ENCODE measurements at regions not wholly inside any gene's neighbourhood (a gene's known extent, or its start where the extent isn't known, plus 50 kb on each side); places are given as distances from the start of the nearest gene placed in this dataset.
"Not testable (repeated sequence)": the region's sequence is repeated elsewhere in the genome, so short reads cannot be mapped to it uniquely, and the experiment has no call there.

GRCh38 chr18:28729321-28729720 is 552.4 kb upstream of the CDH2 start:
- Histone ChIP-seq H3K36me3 (ENCODE audit: control insufficient read depth in 2 of 2, extremely low read depth in 1 of 2, insufficient read depth in 2 of 2, low read length in 2 of 2) (no peaks in the 10 kb centered on the region), H3K4me1 (ENCODE audit: control insufficient read depth, extremely low read depth, insufficient read depth, low read length) (peaks cover 2% of the 10 kb centered on the region), H3K4me2 (ENCODE audit: control insufficient read depth, extremely low read depth, insufficient read depth, low read depth, low read length) (no peak overlapping the region), H3K79me2 (ENCODE audit: control insufficient read depth, insufficient read depth, low read length) (no peaks in the 10 kb centered on the region), H3K9me1 (ENCODE audit: control insufficient read depth, extremely low read depth, insufficient read depth, low read length) (no peaks in the 10 kb centered on the region), H3K9me3 (ENCODE audit: control insufficient read depth, low read depth, low read length) (no peaks in the 10 kb centered on the region), H3K27ac (ENCODE audit: control insufficient read depth, insufficient read depth, low read length) (no peak overlapping the region), H3K9ac (ENCODE audit: control insufficient read depth, extremely low read depth, insufficient read depth, low read length) (no peak overlapping the region), H2AFZ (ENCODE audit: control insufficient read depth, low read length) (no peak overlapping the region), H3K27me3 (ENCODE audit: control insufficient read depth, extremely low read depth, insufficient read depth, low read length) (no peaks in the 10 kb centered on the region), H3K4me3 (ENCODE audit: control insufficient read depth in 2 of 3, extremely low read depth in 1 of 3, insufficient read depth in 2 of 3, low read depth in 1 of 3, low read length in 3 of 3) (no peak overlapping the region), H4K20me1 (ENCODE audit: control insufficient read depth, extremely low read depth, insufficient read depth, low read length) (no peaks in the 10 kb centered on the region)
- no peak for DNase-seq (ENCODE audit: low read depth, low spot score)
- dilution Hi-C loops (cut with MboI; ENCODE audit: extremely low pct_ligation_motif_present, low sequenced_read_pairs), result no loop called here
- no peak for TF ChIP-seq EZH2 (IDR thresholded peaks at IDR 0.05; ENCODE audit: low read length)
- TF ChIP-seq CTCF (optimal IDR thresholded peaks at IDR 0.05 in 1 of 3, IDR thresholded peaks at IDR 0.05 in 1 of 3, conservative IDR thresholded peaks at IDR 0.05 in 1 of 3; ENCODE audit: extremely low read depth in 1 of 3, insufficient read depth in 2 of 3, low read length in 3 of 3), result no peak
- FAIRE-seq, result no peak

- Histone ChIP-seq H3K27ac (ENCODE audit: control insufficient read depth, insufficient read depth, low read length) (no peak overlapping the region), H3K4me2 (ENCODE audit: control insufficient read depth, extremely low read depth, insufficient read depth, low read depth, low read length) (no peak overlapping the region), H3K36me3 (ENCODE audit: control insufficient read depth in 2 of 2, extremely low read depth in 1 of 2, insufficient read depth in 2 of 2, low read length in 2 of 2) (no peaks in the 10 kb centered on the region), H3K4me3 (ENCODE audit: control insufficient read depth in 2 of 3, extremely low read depth in 1 of 3, insufficient read depth in 2 of 3, low read depth in 1 of 3, low read length in 3 of 3) (no peak overlapping the region), H3K79me2 (ENCODE audit: control insufficient read depth, insufficient read depth, low read length) (no peaks in the 10 kb centered on the region), H4K20me1 (ENCODE audit: control insufficient read depth, extremely low read depth, insufficient read depth, low read length) (no peaks in the 10 kb centered on the region), H3K27me3 (ENCODE audit: control insufficient read depth, extremely low read depth, insufficient read depth, low read length) (no peaks in the 10 kb centered on the region), H3K9me1 (ENCODE audit: control insufficient read depth, extremely low read depth, insufficient read depth, low read length) (no peaks in the 10 kb centered on the region), H3K4me1 (ENCODE audit: control insufficient read depth, extremely low read depth, insufficient read depth, low read length) (peaks cover 2% of the 10 kb centered on the region), H2AFZ (ENCODE audit: control insufficient read depth, low read length) (no peak overlapping the region), H3K9ac (ENCODE audit: control insufficient read depth, extremely low read depth, insufficient read depth, low read length) (no peak overlapping the region), H3K9me3 (ENCODE audit: control insufficient read depth, low read depth, low read length) (no peaks in the 10 kb centered on the region)
- TF ChIP-seq CTCF (optimal IDR thresholded peaks at IDR 0.05 in 1 of 3, IDR thresholded peaks at IDR 0.05 in 1 of 3, conservative IDR thresholded peaks at IDR 0.05 in 1 of 3; ENCODE audit: extremely low read depth in 1 of 3, insufficient read depth in 2 of 3, low read length in 3 of 3), result no peak
- TF ChIP-seq EZH2 (IDR thresholded peaks at IDR 0.05; ENCODE audit: low read length), result no peak
- dilution Hi-C loops (cut with MboI; ENCODE audit: extremely low pct_ligation_motif_present, low sequenced_read_pairs), result no loop called here
- no peak for DNase-seq (ENCODE audit: low read depth, low spot score)
- FAIRE-seq, result peak; percentile 61
Measured at GRCh38 chr18:28728891-28729290, 552.0 kb upstream of the CDH2 start.

- H3K4me2 ChIP-seq (ENCODE audit: control insufficient read depth, extremely low read depth, insufficient read depth, low read depth, low read length); H3K36me3 ChIP-seq (ENCODE audit: control insufficient read depth in 2 of 2, extremely low read depth in 1 of 2, insufficient read depth in 2 of 2, low read length in 2 of 2); H3K27me3 ChIP-seq (ENCODE audit: control insufficient read depth, extremely low read depth, insufficient read depth, low read length); H3K4me1 ChIP-seq (ENCODE audit: control insufficient read depth, extremely low read depth, insufficient read depth, low read length); H2AFZ ChIP-seq (ENCODE audit: control insufficient read depth, low read length); dilution Hi-C loops (cut with MboI; ENCODE audit: extremely low pct_ligation_motif_present, low sequenced_read_pairs); H3K4me3 ChIP-seq (ENCODE audit: control insufficient read depth in 2 of 3, extremely low read depth in 1 of 3, insufficient read depth in 2 of 3, low read depth in 1 of 3, low read length in 3 of 3); FAIRE-seq; H3K79me2 ChIP-seq (ENCODE audit: control insufficient read depth, insufficient read depth, low read length); H3K27ac ChIP-seq (ENCODE audit: control insufficient read depth, insufficient read depth, low read length); H4K20me1 ChIP-seq (ENCODE audit: control insufficient read depth, extremely low read depth, insufficient read depth, low read length); DNase-seq (ENCODE audit: low read depth, low spot score); H3K9me3 ChIP-seq (ENCODE audit: control insufficient read depth, low read depth, low read length); H3K9ac ChIP-seq (ENCODE audit: control insufficient read depth, extremely low read depth, insufficient read depth, low read length); H3K9me1 ChIP-seq (ENCODE audit: control insufficient read depth, extremely low read depth, insufficient read depth, low read length): not testable (repeated sequence)
Measured at GRCh38 chr18:28727189-28727588, 550.3 kb upstream of the CDH2 start.

All from keratinocyte (primary cell).